Right lobe of liver (tissue), 6 donors: ENCODE measurements at regions not wholly inside any gene's neighbourhood (a gene's known extent, or its start where the extent isn't known, plus 50 kb on each side); places are given as distances from the start of the nearest gene placed in this dataset.

ENCODE experiments used
- ATAC-seq, 4 donors: fragments of 200-7000 bp; cut with Tn5 transposase; one replicate each; pipeline ENCODE4 v1.9.1; 2020; ENCODE audit warnings: mild to moderate bottlenecking in 4 of 4, moderate library complexity in 4 of 4
- DNase-seq, 3 donors: peaks; one replicate each; pipeline ENCODE4 v3.0.0-alpha.2; 2020
- H3K27ac ChIP-seq, 3 donors: fragments of 200-600 bp; one replicate each; pipeline ENCODE4 v1.8.0; 2022
- H3K27me3 ChIP-seq, 2 donors: fragments of 200-600 bp; one replicate each; pipeline ENCODE4 v1.8.0; 2022
- H3K36me3 ChIP-seq, 4 donors: fragments of 200-600 bp; sonication (generic) in 1 of 4; one replicate each; pipeline versions ENCODE4 v1.5.1 to v1.8.0; 2017 to 2022; ENCODE audit warnings: control low read depth in 1 of 4
- H3K4me1 ChIP-seq, 4 donors: fragments of 200-600 bp; sonication (generic) in 1 of 4; one replicate each; pipeline versions ENCODE4 v1.5.1 to v1.8.0; 2017 to 2022; ENCODE audit warnings: control low read depth in 1 of 4
- H3K4me3 ChIP-seq, 3 donors: fragments of 200-600 bp; one replicate each; pipeline ENCODE4 v1.8.0; 2022
- H3K9me3 ChIP-seq, 4 donors: fragments of 200-600 bp; sonication (generic) in 1 of 4; one replicate each; pipeline versions ENCODE4 v1.5.1 to v1.8.0; 2017 to 2022; ENCODE audit warnings: control low read depth in 1 of 4
- CTCF ChIP-seq, 4 donors: fragments of 200-600 bp in 3 of 4; fragments of 450-650 bp in 1 of 4; IDR thresholded peaks; one replicate each; pipeline versions ENCODE4 v1.5.1 to v1.8.0; 2016 to 2022; ENCODE audit warnings: antibody characterized with exemption in 4 of 4, mild to moderate bottlenecking in 2 of 4
- POLR2A ChIP-seq: fragments of 450-650 bp; IDR thresholded peaks from one replicate; pipeline ENCODE4 v1.6.1; 2017; ENCODE audit warnings: antibody characterized with exemption, mild to moderate bottlenecking
- WGBS: methylation state at CpG from one replicate; pipeline ENCODE4 v1.1.6; 2018; ENCODE audit warnings: low coverage, low lambda C conversion rate; ENCODE audit not compliant: insufficient coverage; ENCODE audit errors: missing lambda C conversion rate; 5-methylcytosine and 5-hydroxymethylcytosine counted together
- intact Hi-C, 2 donors: fragments of 100-400 bp; cut with DNase I; formaldehyde crosslinking; loops; one replicate each; pipeline versions ENCODE4 v1.11.2 to v1.14.1; 2022
- donor health status: DM: no; HTN: yes; CAD: no.
- donor health status: DM: no; HTN: no; CAD: no.
- donor health status: DM: no; HTN: no; CAD: no.
- donor health status: DM: no; HTN: yes; CAD: no.
- donor health status: DM: no; HTN: yes; CAD: no.

DNA sequence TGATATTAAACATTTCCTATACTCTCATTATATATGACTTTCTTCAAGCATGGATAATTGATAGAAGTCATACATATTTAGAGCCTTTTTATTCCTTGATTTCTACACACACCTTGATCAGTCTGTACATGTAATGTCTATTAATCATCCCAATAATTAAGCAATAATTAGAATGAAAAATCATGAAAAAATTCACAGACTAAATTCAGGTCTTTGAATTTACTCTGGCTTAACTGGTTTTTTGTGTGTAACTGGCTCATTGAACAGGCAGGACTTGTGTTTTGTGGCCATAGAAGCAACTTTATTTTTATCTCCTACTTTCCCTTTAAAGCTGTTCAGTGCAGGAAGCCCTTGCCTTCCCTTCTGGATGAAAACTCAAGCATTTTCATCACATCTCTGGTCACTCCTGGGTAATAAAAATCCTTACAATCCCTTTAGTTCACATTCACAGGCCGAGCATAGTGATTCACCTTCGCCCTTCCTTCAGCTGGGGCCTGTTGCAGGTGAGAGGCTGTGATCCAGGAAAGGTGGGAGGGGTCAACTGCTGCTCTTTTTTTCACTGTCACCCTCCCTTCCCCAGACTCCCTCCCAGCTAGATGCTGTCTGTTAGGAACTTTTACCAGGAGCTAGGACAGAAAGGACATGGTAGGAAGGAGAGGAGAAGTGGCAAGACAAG, 58.0 kb upstream of the ITSN2 start:
- WGBS = 72% methylated on average over 2 of the region's 2 CpGs
- Histone ChIP-seq H3K4me1 (no peaks in the 10 kb centered on the region), H3K27me3 (no peaks in the 10 kb centered on the region), H3K36me3 (no peaks in the 10 kb centered on the region), H3K4me3 (no peak overlapping the region), H3K27ac (no peak overlapping the region), H3K9me3 (no peaks in the 10 kb centered on the region)
- DNase-seq (no peak), ATAC-seq (no peak)
- intact Hi-C loops = no loop called here
- no peak for TF ChIP-seq CTCF (IDR thresholded peaks at IDR 0.05)
- TF ChIP-seq POLR2A = no peak

- Histone ChIP-seq H3K36me3 (no peaks in the 10 kb centered on the region), H3K9me3 (no peaks in the 10 kb centered on the region), H3K4me1 (no peaks in the 10 kb centered on the region), H3K4me3 (no peak overlapping the region), H3K27me3 (no peaks in the 10 kb centered on the region), H3K27ac (no peak overlapping the region)
- no peak for TF ChIP-seq CTCF (IDR thresholded peaks at IDR 0.05)
- no peak for TF ChIP-seq POLR2A
- 94% methylated on average over 3 of the region's 3 CpGs for WGBS
- no peak for DNase-seq
- intact Hi-C loops = loop anchor here in 1 of 2 donors (5.0 kb wide), 1 partner anchor 419 kb away; no protein-coding TSS in a partner anchor
- no peak for ATAC-seq
Observed at GRCh38 chr2:24412812-24413211, 52.5 kb upstream of the ITSN2 start.

DNA sequence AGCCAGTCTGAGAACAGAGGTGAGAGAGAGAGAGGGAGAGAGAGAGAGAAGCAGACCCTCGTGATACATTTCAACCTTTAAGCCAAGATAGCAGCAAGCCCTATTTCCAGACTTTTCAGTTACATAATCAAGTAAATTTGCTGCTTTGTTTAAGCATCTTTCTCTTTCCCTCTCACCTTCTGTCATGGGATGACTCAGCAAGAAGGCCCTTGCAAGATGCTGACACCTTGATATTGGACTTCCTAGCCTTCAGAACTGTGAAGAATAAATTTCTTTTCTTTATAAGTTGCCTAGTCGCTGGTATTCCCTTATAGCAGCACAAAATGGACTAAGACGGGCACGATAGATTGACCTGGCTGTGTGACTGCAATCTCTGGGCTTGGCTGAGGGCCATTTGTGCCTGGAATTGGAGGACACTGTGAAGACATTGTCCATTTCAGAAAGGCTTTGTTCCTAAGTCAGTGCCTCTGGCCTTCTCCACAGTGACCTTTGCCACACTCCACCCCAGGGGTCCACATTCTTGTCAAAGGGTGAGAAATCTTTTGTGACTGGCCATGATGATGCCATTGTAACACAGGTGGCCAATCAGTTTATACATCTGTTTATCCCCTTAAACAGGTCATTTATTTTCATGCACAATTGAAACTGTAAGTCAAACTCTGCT, 51.3 kb upstream of the ITSN2 start:
- intact Hi-C loops = loop anchor here in 1 of 2 donors (5.0 kb wide), 1 partner anchor 421 kb away; no protein-coding TSS in a partner anchor

GRCh38 chr2:24410976-24411375, 50.6 kb upstream of the ITSN2 start:
- WGBS = 74% methylated on average over 2 of the region's 2 CpGs
- H3K27ac ChIP-seq = no peak overlapping the region
- intact Hi-C loops = loop anchor here in 1 of 2 donors (5.0 kb wide), 1 partner anchor 421 kb away; no protein-coding TSS in a partner anchor
- no peaks in the 10 kb centered on the region for H3K4me1 ChIP-seq
- ATAC-seq (no peak), DNase-seq (no peak)
- no peak overlapping the region for H3K4me3 ChIP-seq
- H3K27me3 ChIP-seq = no peaks in the 10 kb centered on the region
- no peaks in the 10 kb centered on the region for H3K9me3 ChIP-seq
- no peaks in the 10 kb centered on the region for H3K36me3 ChIP-seq
- no peak for TF ChIP-seq POLR2A
- no peak for TF ChIP-seq CTCF (IDR thresholded peaks at IDR 0.05)

More for the DNA sequence above, 51.3 kb upstream of the ITSN2 start:
- Histone ChIP-seq H3K4me3 (no peak overlapping the region), H3K27me3 (no peaks in the 10 kb centered on the region), H3K9me3 (no peaks in the 10 kb centered on the region), H3K36me3 (no peaks in the 10 kb centered on the region), H3K27ac (no peak overlapping the region), H3K4me1 (no peaks in the 10 kb centered on the region)
- WGBS = 92% methylated on average over 3 of the region's 4 CpGs
- TF ChIP-seq POLR2A = no peak
- TF ChIP-seq CTCF (IDR thresholded peaks at IDR 0.05) = no peak
- ATAC-seq = no peak
- DNase-seq = no peak
